Eye (tissue), 1 donor: ENCODE measurements at regions not wholly inside any gene's neighbourhood (a gene's known extent, or its start where the extent isn't known, plus 50 kb on each side); places are given as distances from the start of the nearest gene placed in this dataset.
"Not testable (repeated sequence)": the region's sequence is repeated elsewhere in the genome, so short reads cannot be mapped to it uniquely, and the experiment has no call there.

Experiments used
- DNase-seq: peaks from one replicate; pipeline ENCODE4 v3.0.0-alpha.2; 2015

- DNase-seq, result no peak
Measured at GRCh38 chr4:163697121-163697520, 202.6 kb downstream of the TMA16 start.

GRCh38 chr4:163700383-163700782 lies 205.9 kb downstream of the TMA16 start:
- DNase-seq, result not testable (repeated sequence)

- DNase-seq, result peak; percentile 66
Measured at GRCh38 chr4:163701916-163702315, 207.4 kb downstream of the TMA16 start.

GRCh38 chr4:163702736-163703135 lies 208.2 kb downstream of the TMA16 start:
- DNase-seq, result peak; percentile 40

GRCh38 chr4:163703251-163703650 lies 208.8 kb downstream of the TMA16 start:
- peak; percentile 89 for DNase-seq

- peak; percentile 7 for DNase-seq
Measured at GRCh38 chr4:163707873-163708272, 213.4 kb downstream of the TMA16 start.

GRCh38 chr4:163709601-163710000 lies 215.1 kb downstream of the TMA16 start:
- DNase-seq, result no peak

- no peak for DNase-seq
Measured at GRCh38 chr4:163710158-163710557, 215.7 kb downstream of the TMA16 start.

GRCh38 chr4:163724495-163724894 lies 230.0 kb downstream of the TMA16 start:
- not testable (repeated sequence) for DNase-seq

- DNase-seq, result no peak
Measured at GRCh38 chr4:163726641-163727040, 232.2 kb downstream of the TMA16 start.

GRCh38 chr4:163731071-163731470 lies 236.6 kb downstream of the TMA16 start:
- no peak for DNase-seq

- no peak for DNase-seq
Measured at GRCh38 chr4:163732473-163732872, 238.0 kb downstream of the TMA16 start.

GRCh38 chr4:163736876-163737275 lies 242.4 kb downstream of the TMA16 start:
- DNase-seq, result no peak

- DNase-seq, result not testable (repeated sequence)
Measured at GRCh38 chr4:163737846-163738245, 243.4 kb downstream of the TMA16 start.

- DNase-seq, result no peak
Measured at GRCh38 chr4:163738521-163738920, 244.0 kb downstream of the TMA16 start.

- no peak for DNase-seq
Measured at GRCh38 chr4:163744861-163745260, 250.4 kb downstream of the TMA16 start.

- no peak for DNase-seq
Measured at GRCh38 chr4:163747293-163747692, 252.8 kb downstream of the TMA16 start.

- DNase-seq, result no peak
Measured at GRCh38 chr4:163747886-163748285, 253.4 kb downstream of the TMA16 start.

- no peak for DNase-seq
Measured at GRCh38 chr4:163748449-163748848, 254.0 kb downstream of the TMA16 start.

- peak; percentile 6 for DNase-seq
Measured at GRCh38 chr4:163755013-163755412, 260.5 kb downstream of the TMA16 start.

GRCh38 chr4:163757219-163757618 lies 262.7 kb downstream of the TMA16 start:
- no peak for DNase-seq

- DNase-seq, result no peak
Measured at GRCh38 chr4:163758032-163758431, 263.5 kb downstream of the TMA16 start.

GRCh38 chr4:163762741-163763140 lies 268.3 kb downstream of the TMA16 start:
- no peak for DNase-seq

- DNase-seq, result no peak
Measured at GRCh38 chr4:163764569-163764968, 270.1 kb downstream of the TMA16 start.

GRCh38 chr4:163768014-163768413 lies 273.5 kb downstream of the TMA16 start:
- no peak for DNase-seq

- peak; percentile 13 for DNase-seq
Measured at GRCh38 chr4:163772238-163772637, 277.7 kb downstream of the TMA16 start.
